ENCODE measurements at regions not wholly inside any gene's neighbourhood (a gene's known extent, or its start where the extent isn't known, plus 50 kb on each side); places are given as distances from the start of the nearest gene placed in this dataset.

- no peak for TF ChIP-seq CTCF (IDR thresholded peaks at IDR 0.05)
- TF ChIP-seq POLR2A (IDR thresholded peaks at IDR 0.05), result no peak
Measured at GRCh38 chr13:58043971-58044370, 412.4 kb downstream of the PCDH17 start.
